ENCODE measurements at regions not wholly inside any gene's neighbourhood (a gene's known extent, or its start where the extent isn't known, plus 50 kb on each side); places are given as distances from the start of the nearest gene placed in this dataset.

DNA sequence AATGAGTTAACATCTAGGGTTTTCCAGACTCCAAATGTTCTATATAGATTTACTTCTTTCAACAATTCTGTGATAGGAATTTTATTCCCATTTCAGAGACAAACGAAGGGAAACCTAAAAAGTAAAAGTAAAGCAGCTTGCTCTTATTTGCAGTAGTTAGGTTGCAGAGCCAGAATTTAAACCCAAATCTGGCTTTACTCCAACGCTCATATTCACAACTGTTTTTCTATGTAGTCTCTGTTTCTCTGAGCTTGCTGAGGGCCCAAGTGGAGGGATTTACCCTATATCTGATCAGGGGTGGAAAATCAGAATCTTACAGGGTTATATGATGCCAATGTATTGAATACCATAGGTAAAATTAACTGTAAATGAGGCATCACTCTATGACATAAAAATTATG is 599.1 kb upstream of the GRIA3 start:
- dilution Hi-C loops (cut with MboI; ENCODE audit: extremely low pct_ligation_motif_present, low sequenced_read_pairs) = no loop called here
- Histone ChIP-seq H3K9me1 (ENCODE audit: control insufficient read depth, extremely low read depth, insufficient read depth, low read length) (no peaks in the 10 kb centered on the region), H3K27ac (ENCODE audit: control insufficient read depth, insufficient read depth, low read length) (no peak overlapping the region), H2AFZ (ENCODE audit: control insufficient read depth, low read length) (no peak overlapping the region), H3K4me1 (ENCODE audit: control insufficient read depth, extremely low read depth, insufficient read depth, low read length) (peaks cover 8% of the 10 kb centered on the region), H4K20me1 (ENCODE audit: control insufficient read depth, extremely low read depth, insufficient read depth, low read length) (no peaks in the 10 kb centered on the region), H3K79me2 (ENCODE audit: control insufficient read depth, insufficient read depth, low read length) (no peaks in the 10 kb centered on the region), H3K4me2 (ENCODE audit: control insufficient read depth, extremely low read depth, insufficient read depth, low read depth, low read length) (no peak overlapping the region), H3K9me3 (ENCODE audit: control insufficient read depth, low read depth, low read length) (no peaks in the 10 kb centered on the region), H3K27me3 (ENCODE audit: control insufficient read depth, extremely low read depth, insufficient read depth, low read length) (no peaks in the 10 kb centered on the region), H3K36me3 (ENCODE audit: control insufficient read depth in 2 of 2, extremely low read depth in 1 of 2, insufficient read depth in 2 of 2, low read length in 2 of 2) (no peaks in the 10 kb centered on the region), H3K9ac (ENCODE audit: control insufficient read depth, extremely low read depth, insufficient read depth, low read length) (no peak overlapping the region), H3K4me3 (ENCODE audit: control insufficient read depth in 2 of 3, extremely low read depth in 1 of 3, insufficient read depth in 2 of 3, low read depth in 1 of 3, low read length in 3 of 3) (no peak overlapping the region)
- TF ChIP-seq EZH2 (IDR thresholded peaks at IDR 0.05; ENCODE audit: low read length) = no peak
- TF ChIP-seq, protein P1, sequence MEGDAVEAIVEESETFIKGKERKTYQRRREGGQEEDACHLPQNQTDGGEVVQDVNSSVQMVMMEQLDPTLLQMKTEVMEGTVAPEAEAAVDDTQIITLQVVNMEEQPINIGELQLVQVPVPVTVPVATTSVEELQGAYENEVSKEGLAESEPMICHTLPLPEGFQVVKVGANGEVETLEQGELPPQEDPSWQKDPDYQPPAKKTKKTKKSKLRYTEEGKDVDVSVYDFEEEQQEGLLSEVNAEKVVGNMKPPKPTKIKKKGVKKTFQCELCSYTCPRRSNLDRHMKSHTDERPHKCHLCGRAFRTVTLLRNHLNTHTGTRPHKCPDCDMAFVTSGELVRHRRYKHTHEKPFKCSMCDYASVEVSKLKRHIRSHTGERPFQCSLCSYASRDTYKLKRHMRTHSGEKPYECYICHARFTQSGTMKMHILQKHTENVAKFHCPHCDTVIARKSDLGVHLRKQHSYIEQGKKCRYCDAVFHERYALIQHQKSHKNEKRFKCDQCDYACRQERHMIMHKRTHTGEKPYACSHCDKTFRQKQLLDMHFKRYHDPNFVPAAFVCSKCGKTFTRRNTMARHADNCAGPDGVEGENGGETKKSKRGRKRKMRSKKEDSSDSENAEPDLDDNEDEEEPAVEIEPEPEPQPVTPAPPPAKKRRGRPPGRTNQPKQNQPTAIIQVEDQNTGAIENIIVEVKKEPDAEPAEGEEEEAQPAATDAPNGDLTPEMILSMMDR (optimal IDR thresholded peaks at IDR 0.05 in 1 of 3, IDR thresholded peaks at IDR 0.05 in 1 of 3, conservative IDR thresholded peaks at IDR 0.05 in 1 of 3; ENCODE audit: extremely low read depth in 1 of 3, insufficient read depth in 2 of 3, low read length in 3 of 3) = no peak
- FAIRE-seq (no peak), DNase-seq (ENCODE audit: low read depth, low spot score) (no peak)

DNA sequence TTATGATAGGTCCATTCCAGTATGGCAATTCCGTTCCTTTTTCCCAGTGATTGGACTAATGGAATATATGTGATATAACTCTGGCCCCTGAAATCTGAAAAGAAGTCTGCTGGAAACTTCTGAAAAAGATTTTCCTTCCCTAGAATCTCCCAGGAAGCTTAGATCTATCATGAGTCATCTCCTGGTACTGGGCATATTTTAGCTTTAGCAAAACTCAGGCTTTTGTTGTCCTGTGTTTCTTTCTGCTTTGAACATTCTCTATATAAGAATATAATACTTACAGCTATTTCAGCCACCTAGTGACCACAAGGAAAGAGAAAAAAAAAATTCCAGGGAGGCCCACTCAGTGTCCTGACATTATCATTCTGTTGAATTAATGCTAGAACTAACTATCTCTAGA is 597.2 kb upstream of the GRIA3 start:
- FAIRE-seq (no peak), DNase-seq (ENCODE audit: low read depth, low spot score) (no peak)
- Histone ChIP-seq H3K4me1 (ENCODE audit: control insufficient read depth, extremely low read depth, insufficient read depth, low read length) (peaks cover 8% of the 10 kb centered on the region), H3K9me1 (ENCODE audit: control insufficient read depth, extremely low read depth, insufficient read depth, low read length) (no peaks in the 10 kb centered on the region), H3K4me2 (ENCODE audit: control insufficient read depth, extremely low read depth, insufficient read depth, low read depth, low read length) (no peak overlapping the region), H2AFZ (ENCODE audit: control insufficient read depth, low read length) (no peak overlapping the region), H4K20me1 (ENCODE audit: control insufficient read depth, extremely low read depth, insufficient read depth, low read length) (no peaks in the 10 kb centered on the region), H3K27me3 (ENCODE audit: control insufficient read depth, extremely low read depth, insufficient read depth, low read length) (no peaks in the 10 kb centered on the region), H3K9me3 (ENCODE audit: control insufficient read depth, low read depth, low read length) (no peaks in the 10 kb centered on the region), H3K27ac (ENCODE audit: control insufficient read depth, insufficient read depth, low read length) (no peak overlapping the region), H3K79me2 (ENCODE audit: control insufficient read depth, insufficient read depth, low read length) (no peaks in the 10 kb centered on the region), H3K9ac (ENCODE audit: control insufficient read depth, extremely low read depth, insufficient read depth, low read length) (no peak overlapping the region), H3K36me3 (ENCODE audit: control insufficient read depth in 2 of 2, extremely low read depth in 1 of 2, insufficient read depth in 2 of 2, low read length in 2 of 2) (no peaks in the 10 kb centered on the region), H3K4me3 (ENCODE audit: control insufficient read depth in 2 of 3, extremely low read depth in 1 of 3, insufficient read depth in 2 of 3, low read depth in 1 of 3, low read length in 3 of 3) (no peak overlapping the region)
- TF ChIP-seq EZH2 (IDR thresholded peaks at IDR 0.05; ENCODE audit: low read length) = no peak
- TF ChIP-seq, protein P1 (optimal IDR thresholded peaks at IDR 0.05 in 1 of 3, IDR thresholded peaks at IDR 0.05 in 1 of 3, conservative IDR thresholded peaks at IDR 0.05 in 1 of 3; ENCODE audit: extremely low read depth in 1 of 3, insufficient read depth in 2 of 3, low read length in 3 of 3) = no peak
- dilution Hi-C loops (cut with MboI; ENCODE audit: extremely low pct_ligation_motif_present, low sequenced_read_pairs) = no loop called here

All from keratinocyte (primary cell).